GM12878 (cell line): ENCODE measurements at regions not wholly inside any gene's neighbourhood (a gene's known extent, or its start where the extent isn't known, plus 50 kb on each side); places are given as distances from the start of the nearest gene placed in this dataset.

ENCODE experiments used
- ATAC-seq: fragments of 200-7000 bp; cut with Tn5 transposase; 3 replicates; pipeline ENCODE4 v1.9.1; 2020; ENCODE audit warnings: mild to moderate bottlenecking, moderate library complexity
- BruUV-seq: library from RNA; stranded (reverse); fragments of 400-500 nt; replicated peaks from 2 replicates; lab custom pipeline; 2021; lab: Mats Ljungman, UMichigan
- CTCF ChIA-PET: fragments of 300-600 bp; sonication (Branson Sonifier 250); formaldehyde crosslinking; extraction: SDS; loops from one replicate; lab custom pipeline; 2021; ENCODE audit warnings: inconsistent platforms; lab: Yijun Ruan, JAX
- POLR2A ChIA-PET: fragments of 350-600 bp; formaldehyde crosslinking; extraction: SDS; loops from one replicate; lab custom pipeline; 2021; ENCODE audit warnings: inconsistent platforms; lab: Charles Lee
- RAD21 ChIA-PET: fragments of 300-600 bp; sonication (Branson Sonifier 250); formaldehyde crosslinking; loops from one replicate; lab custom pipeline; 2023; ENCODE audit warnings: antibody characterized with exemption; ENCODE audit not compliant: unreplicated experiment; lab: Charles Lee
- SMC1A ChIA-PET: fragments of 300-600 bp; sonication (Branson Sonifier 250); formaldehyde crosslinking; loops from one replicate; lab custom pipeline; 2023; ENCODE audit not compliant: unreplicated experiment, uncharacterized antibody; lab: Charles Lee
- DNase-seq: peaks from one replicate; pipeline ENCODE4 v3.0.0-alpha.2; 2011; ENCODE audit warnings: low read depth, low spot score
- FAIRE-seq: peaks from 3 replicates; lab custom pipeline; 2011; peaks lifted over from hg19 to GRCh38; lab: Jason Lieb, UNC
- H2AFZ ChIP-seq: 2 replicates; pipeline ENCODE4 v1.6.0; 2011; ENCODE audit warnings: low read depth, low read length, control low read depth; ENCODE audit not compliant: control insufficient read depth
- H3K27ac ChIP-seq: 2 replicates; pipeline ENCODE4 v1.5.1; 2011; ENCODE audit warnings: control low read depth; ENCODE audit not compliant: control insufficient read depth, insufficient read depth
- H3K27me3 ChIP-seq, 2 experiments: replicated peaks in 1 of 2; 2 replicates each; pipeline versions ENCODE4 v1.6.0 to v1.6.1; 2011; ENCODE audit warnings: low read length in 1 of 2; ENCODE audit not compliant: control insufficient read depth in 2 of 2, insufficient read depth in 2 of 2
- H3K36me3 ChIP-seq, 2 experiments: 2 replicates each; pipeline ENCODE4 v1.5.1; 2011; ENCODE audit warnings: low read length in 1 of 2; ENCODE audit not compliant: control insufficient read depth in 2 of 2, insufficient read depth in 2 of 2
- H3K4me1 ChIP-seq: 2 replicates; pipeline ENCODE4 v1.6.1; 2011; ENCODE audit warnings: mild to moderate bottlenecking, low read length, moderate library complexity, mixed read lengths; ENCODE audit not compliant: control insufficient read depth, insufficient read depth
- H3K4me2 ChIP-seq: 2 replicates; pipeline ENCODE4 v1.6.0; 2011; ENCODE audit warnings: control low read depth; ENCODE audit not compliant: control insufficient read depth, insufficient read depth
- H3K4me3 ChIP-seq: fragments of 200-600 bp; sonication (generic); 2 replicates; pipeline ENCODE4 v1.5.1; 2016
- H3K79me2 ChIP-seq: 2 replicates; pipeline ENCODE4 v1.6.0; 2011; ENCODE audit warnings: low read length; ENCODE audit not compliant: control insufficient read depth, insufficient read depth
- H3K9ac ChIP-seq: 2 replicates; pipeline ENCODE4 v1.8.0; 2011; ENCODE audit warnings: low read length, control low read depth, mixed read lengths; ENCODE audit not compliant: control insufficient read depth, insufficient read depth
- H3K9me3 ChIP-seq: replicated peaks from 3 replicates; pipeline ENCODE4 v1.5.1; 2011; ENCODE audit warnings: mild to moderate bottlenecking, low read length; ENCODE audit not compliant: control insufficient read depth, insufficient read depth
- H4K20me1 ChIP-seq: 2 replicates; pipeline ENCODE4 v1.6.0; 2011; ENCODE audit not compliant: control insufficient read depth, insufficient read depth
- CREB1 ChIP-seq: IDR thresholded peaks from 2 replicates; pipeline ENCODE4 v1.6.1; 2012; ENCODE audit warnings: low read depth, mild to moderate bottlenecking, inconsistent platforms
- EP300 ChIP-seq, 2 experiments: fragments of 150-350 bp in 1 of 2; IDR thresholded peaks; 2 replicates each; pipeline ENCODE4 v1.6.1; 2011 to 2012; ENCODE audit warnings: low read depth in 2 of 2, low read length in 2 of 2, borderline replicate concordance in 1 of 2, improper control_type of control experiment in 1 of 2, inconsistent platforms in 1 of 2; ENCODE audit not compliant: control insufficient read depth in 1 of 2
- EZH2 ChIP-seq: IDR thresholded peaks from 2 replicates; pipeline ENCODE4 v1.6.1; 2012; ENCODE audit warnings: low read depth, mild to moderate bottlenecking, control low read depth, inconsistent platforms, low read length, borderline replicate concordance; ENCODE audit not compliant: control insufficient read depth
- GATAD2B ChIP-seq: fragments of 450-650 bp; conservative IDR thresholded peaks from 2 replicates; pipeline ENCODE4 v1.6.1; 2017; ENCODE audit warnings: low read depth, mild to moderate bottlenecking, moderate library complexity
- HDAC6 ChIP-seq: fragments of 200-600 bp; sonication (generic); IDR thresholded peaks from one replicate; pipeline ENCODE4 v1.8.0; 2017; ENCODE audit warnings: antibody characterized with exemption; ENCODE audit not compliant: unreplicated experiment
- KDM1A ChIP-seq: fragments of 200-600 bp; sonication (generic); IDR thresholded peaks from 2 replicates; pipeline ENCODE4 v1.6.1; 2016; ENCODE audit warnings: borderline replicate concordance
- PAX8 ChIP-seq: fragments of 450-650 bp; IDR thresholded peaks from 2 replicates; pipeline ENCODE4 v1.6.1; 2017; ENCODE audit warnings: mild to moderate bottlenecking, moderate library complexity
- RFX5 ChIP-seq: IDR thresholded peaks from 2 replicates; pipeline ENCODE4 v1.6.1; 2011; ENCODE audit warnings: low read depth, low read length, improper control_type of control experiment
- SIX5 ChIP-seq: IDR thresholded peaks from 2 replicates; pipeline ENCODE4 v1.6.1; 2011; ENCODE audit warnings: mild to moderate bottlenecking, low read depth, low read length, moderate library complexity; ENCODE audit not compliant: severe bottlenecking
- SMAD1 ChIP-seq: fragments of 450-650 bp; IDR thresholded peaks from 2 replicates; pipeline ENCODE4 v1.6.1; 2018; ENCODE audit warnings: mild to moderate bottlenecking, low read depth; ENCODE audit not compliant: partially characterized antibody
- ZNF384 ChIP-seq: IDR thresholded peaks from 2 replicates; pipeline ENCODE4 v1.6.1; 2012; ENCODE audit warnings: low read depth, mild to moderate bottlenecking, low read length, improper control_type of control experiment, borderline replicate concordance
- WGBS: methylation state at CpG from one replicate; pipeline ENCODE4 v1.1.6; 2016; ENCODE audit warnings: low lambda C conversion rate; ENCODE audit not compliant: insufficient replicate concordance, insufficient coverage; ENCODE audit errors: missing lambda C conversion rate; 5-methylcytosine and 5-hydroxymethylcytosine counted together
- in situ Hi-C: fragments of 300-500 bp; cut with MboI; formaldehyde crosslinking; loops from 9 replicates; pipeline ENCODE4 v1.14.3; 2018; ENCODE audit warnings: mixed read lengths
- intact Hi-C: fragments of 100-400 bp; cut with micrococcal nuclease; formaldehyde crosslinking; loops from one replicate; pipeline ENCODE4 v1.14.2; 2022; ENCODE audit not compliant: unreplicated experiment
- TF ChIP-seq, protein P1 (sequence below), 3 experiments: IDR thresholded peaks in 2 of 3; conservative IDR thresholded peaks in 1 of 3; 2 replicates each; pipeline ENCODE4 v1.5.1; 2011; ENCODE audit warnings: low read depth in 3 of 3, low read length in 3 of 3, mild to moderate bottlenecking in 3 of 3, control low read depth in 2 of 3, moderate library complexity in 2 of 3, inconsistent platforms in 1 of 3, mixed read lengths in 1 of 3; ENCODE audit not compliant: control insufficient read depth in 2 of 3, insufficient read depth in 1 of 3; ENCODE audit errors: extremely low read depth in 1 of 3
- TF ChIP-seq, protein P2 (sequence below): IDR thresholded peaks from 2 replicates; pipeline ENCODE4 v1.6.1; 2012; ENCODE audit warnings: low read depth, low read length, improper control_type of control experiment
- TF ChIP-seq, protein P3 (sequence below): IDR thresholded peaks from 2 replicates; pipeline ENCODE4 v1.6.1; 2012; ENCODE audit warnings: low read depth, low read length, improper control_type of control experiment

DNA sequence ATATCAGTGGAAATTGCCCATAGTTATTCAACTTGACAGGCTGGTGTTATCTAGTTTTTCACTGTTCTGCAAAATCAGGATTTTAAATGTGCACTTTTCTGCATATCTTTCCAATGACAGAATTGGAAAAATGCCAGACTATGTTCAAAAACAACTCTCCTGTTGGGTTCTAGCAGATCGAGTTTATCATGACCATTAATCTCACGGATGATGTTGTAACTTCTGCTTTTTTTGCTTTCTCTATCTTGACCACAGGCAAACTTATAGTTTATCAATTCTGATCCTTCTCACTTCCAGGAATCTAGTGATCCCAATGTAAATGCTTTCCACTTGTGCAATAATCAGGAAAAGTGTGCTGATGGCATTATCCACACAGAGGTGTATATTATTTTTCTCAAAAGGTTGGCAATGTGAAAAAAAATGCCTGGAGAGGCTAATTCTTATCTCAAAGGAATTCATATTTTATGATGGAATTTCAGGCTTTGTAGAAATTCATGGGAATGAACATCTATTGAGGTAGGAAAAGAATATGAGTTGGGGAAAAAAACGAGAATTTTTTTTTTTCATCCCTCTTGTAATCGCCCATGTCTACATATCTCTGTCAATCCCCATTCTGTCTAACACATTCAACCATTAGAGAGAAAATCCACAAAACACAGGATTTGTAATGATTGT is 73.6 kb upstream of the DAB2 start:
- no peak for FAIRE-seq
- ATAC-seq, result no peak
- no peak overlapping the region for H2AFZ ChIP-seq

DNA sequence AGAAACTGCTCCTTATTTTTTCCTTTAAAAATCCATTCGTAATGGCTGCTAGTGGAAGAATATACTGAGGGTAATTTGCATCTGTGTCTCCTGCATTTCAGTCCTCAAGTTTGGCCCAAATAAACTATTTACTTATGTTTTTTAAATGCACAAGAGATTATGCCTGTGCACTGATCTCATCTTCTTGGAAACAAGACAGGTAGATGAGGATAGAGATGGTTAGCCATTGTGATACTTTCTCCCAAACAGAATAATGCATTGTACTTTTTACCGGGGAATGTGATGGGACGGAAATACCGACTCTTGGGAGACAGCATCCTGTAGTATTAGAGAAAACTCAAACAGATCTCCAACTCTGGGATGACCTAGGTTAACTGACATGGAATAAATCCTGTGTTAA is 72.5 kb upstream of the DAB2 start:
- Histone ChIP-seq H3K9ac (no peak overlapping the region), H3K4me1 (no peaks in the 10 kb centered on the region), H3K4me3 (no peak overlapping the region), H3K9me3 (no peaks in the 10 kb centered on the region), H3K36me3 (no peaks in the 10 kb centered on the region), H3K27ac (no peak overlapping the region), H3K79me2 (no peaks in the 10 kb centered on the region), H4K20me1 (no peaks in the 10 kb centered on the region), H3K27me3 (no peaks in the 10 kb centered on the region), H3K4me2 (no peak overlapping the region), H2AFZ (no peak overlapping the region)
- WGBS, result 51% methylated on average over 4 of the region's 4 CpGs
- ChIA-PET SMC1A (no interaction called here), RAD21 (no interaction called here), CTCF (interaction anchor here (1.0 kb wide), 1 partner anchor 50 kb away, joined by 3 read pairs; no protein-coding TSS in a partner anchor), POLR2A (no interaction called here)
- TF ChIP-seq, protein P1, sequence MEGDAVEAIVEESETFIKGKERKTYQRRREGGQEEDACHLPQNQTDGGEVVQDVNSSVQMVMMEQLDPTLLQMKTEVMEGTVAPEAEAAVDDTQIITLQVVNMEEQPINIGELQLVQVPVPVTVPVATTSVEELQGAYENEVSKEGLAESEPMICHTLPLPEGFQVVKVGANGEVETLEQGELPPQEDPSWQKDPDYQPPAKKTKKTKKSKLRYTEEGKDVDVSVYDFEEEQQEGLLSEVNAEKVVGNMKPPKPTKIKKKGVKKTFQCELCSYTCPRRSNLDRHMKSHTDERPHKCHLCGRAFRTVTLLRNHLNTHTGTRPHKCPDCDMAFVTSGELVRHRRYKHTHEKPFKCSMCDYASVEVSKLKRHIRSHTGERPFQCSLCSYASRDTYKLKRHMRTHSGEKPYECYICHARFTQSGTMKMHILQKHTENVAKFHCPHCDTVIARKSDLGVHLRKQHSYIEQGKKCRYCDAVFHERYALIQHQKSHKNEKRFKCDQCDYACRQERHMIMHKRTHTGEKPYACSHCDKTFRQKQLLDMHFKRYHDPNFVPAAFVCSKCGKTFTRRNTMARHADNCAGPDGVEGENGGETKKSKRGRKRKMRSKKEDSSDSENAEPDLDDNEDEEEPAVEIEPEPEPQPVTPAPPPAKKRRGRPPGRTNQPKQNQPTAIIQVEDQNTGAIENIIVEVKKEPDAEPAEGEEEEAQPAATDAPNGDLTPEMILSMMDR (IDR thresholded peaks at IDR 0.05 in 2 of 3, conservative IDR thresholded peaks at IDR 0.05 in 1 of 3; ENCODE audit: control insufficient read depth in 2 of 3, extremely low read depth in 1 of 3, insufficient read depth in 1 of 3, low read depth in 3 of 3, low read length in 3 of 3), result no peak
- TF ChIP-seq EP300 (IDR thresholded peaks at IDR 0.05; ENCODE audit: borderline replicate concordance in 1 of 2, control insufficient read depth in 1 of 2, low read depth in 2 of 2, low read length in 2 of 2), result no peak
- TF ChIP-seq, protein P2, sequence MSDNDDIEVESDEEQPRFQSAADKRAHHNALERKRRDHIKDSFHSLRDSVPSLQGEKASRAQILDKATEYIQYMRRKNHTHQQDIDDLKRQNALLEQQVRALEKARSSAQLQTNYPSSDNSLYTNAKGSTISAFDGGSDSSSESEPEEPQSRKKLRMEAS, result no peak
- TF ChIP-seq HDAC6, result no peak
- FAIRE-seq (no peak), ATAC-seq (no peak), DNase-seq (no peak)
- intact Hi-C loops (no loop called here), in situ Hi-C loops (no loop called here)
- no TSS peak for BruUV-seq

More for the DNA sequence above, 73.6 kb upstream of the DAB2 start:
- no TSS peak for BruUV-seq
- no peaks in the 10 kb centered on the region for H3K4me1 ChIP-seq
- no peaks in the 10 kb centered on the region for H3K79me2 ChIP-seq
- intact Hi-C loops, result no loop called here
- POLR2A ChIA-PET, result no interaction called here
- H3K27ac ChIP-seq, result no peak overlapping the region
- no peak for DNase-seq
- H3K36me3 ChIP-seq, result no peaks in the 10 kb centered on the region
- H3K4me3 ChIP-seq, result no peak overlapping the region
- no peak overlapping the region for H3K9ac ChIP-seq
- CTCF ChIA-PET, result interaction anchor here (1.0 kb wide), 1 partner anchor 49 kb away, joined by 3 read pairs; no protein-coding TSS in a partner anchor
- TF ChIP-seq EZH2 (no peak), PAX8 (no peak), GATAD2B (no peak), SIX5 (no peak), SMAD1 (no peak), ZNF384 (no peak), RFX5 (no peak), CREB1 (no peak), KDM1A (no peak)
- TF ChIP-seq, protein P3, sequence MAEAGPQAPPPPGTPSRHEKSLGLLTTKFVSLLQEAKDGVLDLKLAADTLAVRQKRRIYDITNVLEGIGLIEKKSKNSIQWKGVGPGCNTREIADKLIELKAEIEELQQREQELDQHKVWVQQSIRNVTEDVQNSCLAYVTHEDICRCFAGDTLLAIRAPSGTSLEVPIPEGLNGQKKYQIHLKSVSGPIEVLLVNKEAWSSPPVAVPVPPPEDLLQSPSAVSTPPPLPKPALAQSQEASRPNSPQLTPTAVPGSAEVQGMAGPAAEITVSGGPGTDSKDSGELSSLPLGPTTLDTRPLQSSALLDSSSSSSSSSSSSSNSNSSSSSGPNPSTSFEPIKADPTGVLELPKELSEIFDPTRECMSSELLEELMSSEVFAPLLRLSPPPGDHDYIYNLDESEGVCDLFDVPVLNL, result no peak
- H3K27me3 ChIP-seq, result no peaks in the 10 kb centered on the region
- 1% methylated on average over 4 of the region's 4 CpGs for WGBS
- no peaks in the 10 kb centered on the region for H3K9me3 ChIP-seq
- RAD21 ChIA-PET, result no interaction called here
- SMC1A ChIA-PET, result no interaction called here
- H3K4me2 ChIP-seq, result no peak overlapping the region
- no peaks in the 10 kb centered on the region for H4K20me1 ChIP-seq
- in situ Hi-C loops, result no loop called here
